Fibroblast of the conjunctiva (primary cell): ENCODE measurements at regions not wholly inside any gene's neighbourhood (a gene's known extent, or its start where the extent isn't known, plus 50 kb on each side); places are given as distances from the start of the nearest gene placed in this dataset.

Experiments used
- DNase-seq: peaks from one replicate; pipeline ENCODE4 v3.0.0-alpha.2; 2010; ENCODE audit warnings: low read depth

GRCh38 chr2:19846567-19846966 lies 55.2 kb downstream of the TTC32 start:
- DNase-seq = no peak

GRCh38 chr2:19846030-19846429 lies 55.8 kb downstream of the TTC32 start:
- DNase-seq = no peak

- DNase-seq = no peak
Observed at GRCh38 chr2:19845323-19845920, 56.4 kb downstream of the TTC32 start.

GRCh38 chr2:19844750-19845149 lies 57.0 kb downstream of the TTC32 start:
- no peak for DNase-seq

- DNase-seq = no peak
Observed at GRCh38 chr2:19843992-19844515, 57.7 kb downstream of the TTC32 start.

- DNase-seq = no peak
Observed at GRCh38 chr2:19841918-19842693, 59.7 kb downstream of the TTC32 start.

GRCh38 chr2:19839438-19839837 lies 62.3 kb downstream of the TTC32 start:
- DNase-seq = no peak

GRCh38 chr2:19838616-19839015 lies 63.2 kb downstream of the TTC32 start:
- no peak for DNase-seq

- DNase-seq = no peak
Observed at GRCh38 chr2:19837235-19837766, 64.5 kb downstream of the TTC32 start.

GRCh38 chr2:19835781-19836281 lies 66.0 kb downstream of the TTC32 start:
- DNase-seq = no peak

GRCh38 chr2:19833978-19834377 lies 67.8 kb downstream of the TTC32 start:
- no peak for DNase-seq

GRCh38 chr2:19829672-19830071 lies 72.1 kb downstream of the TTC32 start:
- no peak for DNase-seq

- DNase-seq = no peak
Observed at GRCh38 chr2:19826874-19827273, 74.9 kb downstream of the TTC32 start.

GRCh38 chr2:19823507-19823906 lies 78.3 kb downstream of the TTC32 start:
- no peak for DNase-seq

- peak; percentile 63 for DNase-seq
Observed at GRCh38 chr2:19819097-19820065, 82.4 kb downstream of the TTC32 start.

GRCh38 chr2:19818543-19818942 lies 83.2 kb downstream of the TTC32 start:
- no peak for DNase-seq

- DNase-seq = no peak
Observed at GRCh38 chr2:19818039-19818438, 83.7 kb downstream of the TTC32 start.

- no peak for DNase-seq
Observed at GRCh38 chr2:19815746-19816145, 86.0 kb downstream of the TTC32 start.

GRCh38 chr2:19812166-19812565 lies 89.6 kb downstream of the TTC32 start:
- no peak for DNase-seq

GRCh38 chr2:19811186-19811585 lies 90.6 kb downstream of the TTC32 start:
- no peak for DNase-seq

- DNase-seq = no peak
Observed at GRCh38 chr2:19810637-19811036, 91.1 kb downstream of the TTC32 start.

GRCh38 chr2:19810148-19810547 lies 91.6 kb downstream of the TTC32 start:
- no peak for DNase-seq
